GM20000 (cell line): ENCODE measurements at regions not wholly inside any gene's neighbourhood (a gene's known extent, or its start where the extent isn't known, plus 50 kb on each side); places are given as distances from the start of the nearest gene placed in this dataset.

Experiments used
- DNase-seq: peaks from one replicate; pipeline ENCODE4 v3.0.0; 2012; ENCODE audit warnings: low spot score
- TF ChIP-seq, protein P1 (sequence below): IDR thresholded peaks from 2 replicates; pipeline ENCODE4 v1.5.1; 2012; ENCODE audit warnings: mild to moderate bottlenecking, control low read depth; ENCODE audit errors: extremely low read depth, missing control alignments

DNA sequence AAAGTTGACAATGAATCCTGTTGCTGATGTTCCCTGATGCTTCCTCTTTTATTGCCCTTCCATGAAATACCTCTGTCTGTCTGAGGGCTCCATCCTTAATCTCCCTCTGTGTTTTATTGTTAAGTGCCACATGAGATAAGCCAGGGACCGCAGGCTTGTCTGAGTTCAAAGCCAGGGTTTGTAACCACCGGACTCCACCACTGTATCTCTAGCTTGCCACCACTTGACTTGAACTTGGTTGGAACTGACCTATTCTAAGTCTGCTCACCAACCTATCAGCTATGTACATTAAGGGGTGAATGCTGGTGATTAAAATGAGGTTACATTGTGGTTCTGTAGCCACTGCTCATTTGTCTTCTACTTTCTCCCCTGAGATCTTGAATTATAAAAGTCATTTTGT is 328.5 kb upstream of the ZEB2 start:
- DNase-seq, result no peak
- TF ChIP-seq, protein P1, sequence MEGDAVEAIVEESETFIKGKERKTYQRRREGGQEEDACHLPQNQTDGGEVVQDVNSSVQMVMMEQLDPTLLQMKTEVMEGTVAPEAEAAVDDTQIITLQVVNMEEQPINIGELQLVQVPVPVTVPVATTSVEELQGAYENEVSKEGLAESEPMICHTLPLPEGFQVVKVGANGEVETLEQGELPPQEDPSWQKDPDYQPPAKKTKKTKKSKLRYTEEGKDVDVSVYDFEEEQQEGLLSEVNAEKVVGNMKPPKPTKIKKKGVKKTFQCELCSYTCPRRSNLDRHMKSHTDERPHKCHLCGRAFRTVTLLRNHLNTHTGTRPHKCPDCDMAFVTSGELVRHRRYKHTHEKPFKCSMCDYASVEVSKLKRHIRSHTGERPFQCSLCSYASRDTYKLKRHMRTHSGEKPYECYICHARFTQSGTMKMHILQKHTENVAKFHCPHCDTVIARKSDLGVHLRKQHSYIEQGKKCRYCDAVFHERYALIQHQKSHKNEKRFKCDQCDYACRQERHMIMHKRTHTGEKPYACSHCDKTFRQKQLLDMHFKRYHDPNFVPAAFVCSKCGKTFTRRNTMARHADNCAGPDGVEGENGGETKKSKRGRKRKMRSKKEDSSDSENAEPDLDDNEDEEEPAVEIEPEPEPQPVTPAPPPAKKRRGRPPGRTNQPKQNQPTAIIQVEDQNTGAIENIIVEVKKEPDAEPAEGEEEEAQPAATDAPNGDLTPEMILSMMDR, result no peak

DNA sequence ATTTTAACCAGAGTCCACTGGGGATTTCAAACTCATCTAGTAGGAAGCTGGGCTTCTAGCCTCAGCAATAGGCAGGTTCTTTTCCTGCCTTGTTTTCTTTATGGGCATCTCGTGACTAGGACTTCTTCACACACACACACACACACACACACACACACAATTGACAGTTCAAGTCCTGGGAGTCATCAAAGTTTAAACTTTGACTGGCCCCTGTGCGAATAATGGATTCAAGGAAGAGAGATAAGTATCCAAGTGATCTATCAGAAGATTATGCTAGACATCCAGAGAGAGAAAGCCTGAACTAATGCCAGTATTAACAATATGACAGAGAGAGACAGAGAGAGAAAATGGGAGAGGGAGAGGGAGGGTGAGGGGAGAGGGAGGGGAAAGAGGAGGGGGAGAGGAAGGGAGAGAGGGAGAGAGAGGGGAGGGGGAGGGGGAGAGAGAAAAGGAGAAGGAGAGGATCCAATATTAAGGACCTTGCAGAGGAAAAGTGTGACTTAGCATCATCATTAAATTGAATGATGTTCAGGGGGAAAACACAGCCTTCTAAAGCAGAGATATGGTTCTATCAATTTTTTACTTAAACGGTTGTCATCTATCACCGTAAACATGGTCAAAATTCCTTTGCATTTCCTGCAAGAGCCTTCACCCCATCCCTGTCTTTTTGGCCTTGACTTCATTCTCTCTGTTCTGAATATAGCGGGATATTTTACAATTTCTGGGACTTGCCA is 327.6 kb upstream of the ZEB2 start:
- DNase-seq, result no peak

DNA sequence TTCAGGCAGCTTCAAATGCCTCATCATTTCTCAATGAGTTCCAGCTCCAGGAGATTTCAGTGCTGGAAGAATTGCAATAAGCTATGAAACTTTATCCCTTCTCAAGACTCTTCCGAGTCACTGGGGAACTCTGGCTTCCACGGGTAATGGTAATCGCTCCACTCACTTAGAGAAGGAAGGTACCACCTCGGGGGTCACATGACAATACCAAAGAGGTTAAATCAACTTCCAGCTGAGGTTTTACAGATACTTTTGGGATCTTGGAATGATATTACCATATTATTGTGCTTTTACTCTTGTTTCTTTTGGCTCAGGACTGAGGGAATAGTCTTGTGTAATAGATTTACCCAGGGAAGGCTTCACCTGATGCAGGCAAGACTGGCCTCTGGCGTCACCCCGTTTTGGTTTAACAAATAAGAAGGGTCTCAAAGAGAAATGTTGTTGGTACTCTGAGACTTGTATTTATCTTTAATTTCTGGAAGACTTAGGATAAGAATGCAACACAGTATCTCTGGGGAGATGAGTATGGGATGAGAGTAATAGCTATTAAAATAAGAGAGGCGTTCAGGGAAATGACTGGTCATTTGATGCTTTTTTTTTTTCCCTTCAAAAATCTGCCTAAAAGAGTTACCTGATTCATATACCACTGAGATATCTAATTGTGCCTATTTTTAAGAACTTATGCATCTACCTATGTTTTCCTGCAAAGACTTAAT is 316.9 kb upstream of the ZEB2 start:
- TF ChIP-seq, protein P1, result no peak
- no peak for DNase-seq

More for the DNA sequence above, 327.6 kb upstream of the ZEB2 start:
- TF ChIP-seq, protein P1, result no peak

DNA sequence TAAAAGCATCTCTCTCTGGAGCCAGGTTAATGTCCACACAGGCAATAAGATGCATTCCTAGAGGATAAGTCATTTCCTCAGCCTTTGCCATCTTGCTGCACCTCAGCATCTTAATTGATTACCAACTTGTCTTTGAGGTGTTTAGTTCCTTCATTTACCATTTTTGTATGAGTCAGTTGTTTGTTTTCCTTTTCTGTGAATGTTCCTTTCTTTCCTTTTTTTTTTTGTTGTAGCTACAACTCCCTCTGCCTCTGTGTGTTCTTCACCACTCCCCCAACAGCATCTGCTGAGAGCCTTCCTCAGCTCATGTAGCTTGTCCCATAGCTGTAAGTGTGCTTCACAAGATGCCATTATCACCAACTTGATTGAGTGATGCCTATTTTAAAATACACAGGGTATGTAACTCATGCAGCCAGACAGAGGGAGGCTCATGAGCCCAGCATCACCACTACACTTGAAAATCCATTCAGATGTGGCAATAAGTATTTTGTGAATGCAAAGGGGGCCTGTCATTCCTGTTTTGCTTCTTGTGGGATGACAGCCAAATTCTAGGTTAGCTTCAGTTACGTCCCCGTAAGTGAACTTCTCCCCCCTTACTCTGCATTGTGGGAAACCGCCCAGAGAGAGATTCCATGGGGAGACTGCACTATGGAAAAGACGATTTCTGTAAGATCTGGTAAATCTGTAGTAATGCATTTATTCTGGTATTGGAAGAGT is 315.9 kb upstream of the ZEB2 start:
- DNase-seq, result no peak
- TF ChIP-seq, protein P1, result no peak

DNA sequence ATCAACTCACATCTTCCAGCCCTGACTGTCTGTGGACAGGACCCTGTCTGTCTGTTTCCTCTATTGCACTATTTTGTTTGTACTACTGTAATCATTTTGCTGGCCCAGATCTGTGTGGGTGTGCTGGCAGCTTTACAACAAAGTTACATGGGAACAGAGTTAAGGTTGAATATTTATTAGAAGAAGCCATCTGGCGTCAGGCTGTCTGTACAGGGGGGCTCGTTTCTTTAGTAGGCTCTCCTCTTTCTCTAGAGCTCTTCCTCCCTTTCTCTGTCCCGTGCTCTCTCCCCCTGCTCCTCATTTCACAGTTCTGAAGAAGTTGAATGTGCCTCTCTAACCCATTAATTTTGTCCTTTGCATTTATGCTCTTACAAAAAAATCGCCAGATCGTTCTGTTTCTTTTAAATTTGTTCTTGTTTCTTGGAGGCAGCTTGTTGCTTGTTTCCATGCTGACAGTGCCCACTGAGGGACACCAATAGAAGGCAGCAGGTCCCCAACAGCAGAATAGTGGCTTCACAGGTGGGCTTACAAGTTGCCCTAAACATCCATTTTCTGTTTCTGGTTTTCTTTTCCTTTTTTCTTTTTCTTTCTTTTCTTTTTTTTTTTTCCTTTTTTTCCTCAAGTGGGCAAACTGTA is 315.2 kb upstream of the ZEB2 start:
- no peak for DNase-seq
- TF ChIP-seq, protein P1, result no peak

DNA sequence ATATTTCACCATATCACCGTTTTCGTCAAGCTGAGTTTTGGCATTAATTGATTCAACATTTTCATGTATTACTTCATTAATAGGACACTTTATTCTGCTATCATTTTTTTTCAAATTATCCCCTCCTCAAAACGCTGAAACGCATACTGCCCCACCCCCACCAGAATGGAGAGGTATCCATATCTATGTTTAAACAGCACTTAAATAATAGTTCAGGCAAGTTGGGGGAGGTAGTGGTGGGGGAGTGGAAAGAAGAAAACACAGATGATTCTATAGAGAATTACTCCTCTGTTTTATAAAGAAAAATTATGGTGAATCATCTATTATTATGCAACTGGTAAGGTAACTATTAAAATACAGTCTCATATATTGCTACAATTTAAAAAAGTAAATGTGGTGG is 314.4 kb upstream of the ZEB2 start:
- DNase-seq, result no peak
- TF ChIP-seq, protein P1, result no peak
